Hepatocyte (in vitro differentiated cells): ENCODE measurements at regions not wholly inside any gene's neighbourhood (a gene's known extent, or its start where the extent isn't known, plus 50 kb on each side); places are given as distances from the start of the nearest gene placed in this dataset.

Source experiments
- DNase-seq: peaks from one replicate; pipeline ENCODE4 v3.0.0-alpha.2; 2016; ENCODE audit warnings: low spot score
- H2AFZ ChIP-seq: fragments of 200-600 bp; sonication (generic); 2 replicates; pipeline ENCODE4 v1.6.0; 2016; ENCODE audit warnings: antibody characterized with exemption, mild to moderate bottlenecking
- H3K27ac ChIP-seq: fragments of 200-600 bp; sonication (generic); 2 replicates; pipeline ENCODE4 v1.5.1; 2016; ENCODE audit warnings: mild to moderate bottlenecking
- H3K27me3 ChIP-seq: fragments of 200-600 bp; sonication (generic); 2 replicates; pipeline ENCODE4 v1.6.1; 2016
- H3K36me3 ChIP-seq: fragments of 200-600 bp; sonication (generic); replicated peaks from 2 replicates; pipeline ENCODE4 v1.5.1; 2016; ENCODE audit warnings: low read depth; ENCODE audit not compliant: insufficient read depth
- H3K4me1 ChIP-seq: fragments of 200-600 bp; sonication (generic); 2 replicates; pipeline ENCODE4 v1.5.1; 2016; ENCODE audit warnings: mild to moderate bottlenecking, moderate library complexity; ENCODE audit not compliant: insufficient read depth
- H3K4me2 ChIP-seq: fragments of 200-600 bp; sonication (generic); 2 replicates; pipeline ENCODE4 v1.6.0; 2016
- H3K4me3 ChIP-seq: fragments of 200-600 bp; sonication (generic); 2 replicates; pipeline ENCODE4 v1.5.1; 2016; ENCODE audit warnings: mild to moderate bottlenecking
- H3K79me2 ChIP-seq: fragments of 200-600 bp; sonication (generic); 2 replicates; pipeline ENCODE4 v1.6.0; 2017; ENCODE audit warnings: mild to moderate bottlenecking
- H3K9me2 ChIP-seq: fragments of 200-600 bp; sonication (generic); replicated peaks from 2 replicates; pipeline ENCODE4 v1.6.0; 2017; ENCODE audit warnings: mild to moderate bottlenecking; ENCODE audit not compliant: insufficient read depth
- H3K9me3 ChIP-seq: fragments of 200-600 bp; sonication (generic); 2 replicates; pipeline ENCODE4 v1.5.1; 2016; ENCODE audit warnings: low read depth, mild to moderate bottlenecking
- H4K20me1 ChIP-seq: fragments of 200-600 bp; sonication (generic); 2 replicates; pipeline ENCODE4 v1.6.0; 2016; ENCODE audit warnings: mild to moderate bottlenecking; ENCODE audit not compliant: insufficient read depth, poor library complexity, severe bottlenecking
- EZH2 ChIP-seq: fragments of 200-600 bp; sonication (generic); IDR thresholded peaks from 2 replicates; pipeline ENCODE4 v1.6.1; 2016; ENCODE audit warnings: antibody characterized with exemption, mild to moderate bottlenecking, borderline replicate concordance
- EZH2phosphoT487 ChIP-seq: fragments of 200-600 bp; sonication (generic); IDR thresholded peaks from one replicate; pipeline ENCODE4 v1.6.1; 2018; ENCODE audit warnings: antibody characterized with exemption, mild to moderate bottlenecking, low read depth, moderate library complexity; ENCODE audit not compliant: unreplicated experiment, severe bottlenecking
- WGBS: methylation state at CpG from one replicate; pipeline ENCODE4 v1.1.6; 2016; ENCODE audit warnings: low lambda C conversion rate; ENCODE audit errors: missing lambda C conversion rate; 5-methylcytosine and 5-hydroxymethylcytosine counted together
- TF ChIP-seq, protein P1 (sequence below): fragments of 200-600 bp; sonication (generic); IDR thresholded peaks from 2 replicates; pipeline ENCODE4 v1.5.1; 2016; ENCODE audit warnings: antibody characterized with exemption, mild to moderate bottlenecking; ENCODE audit not compliant: poor library complexity

DNA sequence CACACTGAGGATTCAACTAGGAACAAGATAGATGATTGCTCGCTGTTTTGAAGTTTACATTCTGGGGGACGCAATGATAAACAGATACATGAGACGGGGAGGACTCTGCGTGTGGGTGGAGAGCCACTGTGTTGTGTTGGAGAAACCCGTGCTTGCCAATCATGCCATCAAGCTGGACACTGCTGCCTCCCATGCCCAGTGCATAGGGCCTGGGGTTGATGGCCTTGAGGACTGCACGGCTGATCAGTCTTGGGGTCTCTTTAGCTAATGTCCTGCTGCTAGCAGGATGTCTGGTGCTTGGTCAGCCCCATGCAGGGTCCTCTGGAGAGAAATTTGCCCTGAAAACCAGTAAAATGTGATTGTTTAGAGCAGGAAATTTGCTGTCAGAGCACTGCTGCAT, 221.2 kb upstream of the B3GAT1 start:
- Histone ChIP-seq H3K27ac (no peak overlapping the region), H3K27me3 (peaks cover 2% of the 10 kb centered on the region), H4K20me1 (no peaks in the 10 kb centered on the region), H3K4me3 (no peak overlapping the region), H3K4me2 (no peak overlapping the region), H3K4me1 (no peaks in the 10 kb centered on the region), H2AFZ (no peak overlapping the region), H3K9me2 (no peaks in the 10 kb centered on the region), H3K79me2 (no peaks in the 10 kb centered on the region), H3K9me3 (no peaks in the 10 kb centered on the region), H3K36me3 (no peaks in the 10 kb centered on the region)
- TF ChIP-seq EZH2phosphoT487 (no peak), EZH2 (no peak)
- TF ChIP-seq, protein P1, sequence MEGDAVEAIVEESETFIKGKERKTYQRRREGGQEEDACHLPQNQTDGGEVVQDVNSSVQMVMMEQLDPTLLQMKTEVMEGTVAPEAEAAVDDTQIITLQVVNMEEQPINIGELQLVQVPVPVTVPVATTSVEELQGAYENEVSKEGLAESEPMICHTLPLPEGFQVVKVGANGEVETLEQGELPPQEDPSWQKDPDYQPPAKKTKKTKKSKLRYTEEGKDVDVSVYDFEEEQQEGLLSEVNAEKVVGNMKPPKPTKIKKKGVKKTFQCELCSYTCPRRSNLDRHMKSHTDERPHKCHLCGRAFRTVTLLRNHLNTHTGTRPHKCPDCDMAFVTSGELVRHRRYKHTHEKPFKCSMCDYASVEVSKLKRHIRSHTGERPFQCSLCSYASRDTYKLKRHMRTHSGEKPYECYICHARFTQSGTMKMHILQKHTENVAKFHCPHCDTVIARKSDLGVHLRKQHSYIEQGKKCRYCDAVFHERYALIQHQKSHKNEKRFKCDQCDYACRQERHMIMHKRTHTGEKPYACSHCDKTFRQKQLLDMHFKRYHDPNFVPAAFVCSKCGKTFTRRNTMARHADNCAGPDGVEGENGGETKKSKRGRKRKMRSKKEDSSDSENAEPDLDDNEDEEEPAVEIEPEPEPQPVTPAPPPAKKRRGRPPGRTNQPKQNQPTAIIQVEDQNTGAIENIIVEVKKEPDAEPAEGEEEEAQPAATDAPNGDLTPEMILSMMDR = no peak
- 86% methylated on average over 6 of the region's 6 CpGs for WGBS
- DNase-seq = no peak

DNA sequence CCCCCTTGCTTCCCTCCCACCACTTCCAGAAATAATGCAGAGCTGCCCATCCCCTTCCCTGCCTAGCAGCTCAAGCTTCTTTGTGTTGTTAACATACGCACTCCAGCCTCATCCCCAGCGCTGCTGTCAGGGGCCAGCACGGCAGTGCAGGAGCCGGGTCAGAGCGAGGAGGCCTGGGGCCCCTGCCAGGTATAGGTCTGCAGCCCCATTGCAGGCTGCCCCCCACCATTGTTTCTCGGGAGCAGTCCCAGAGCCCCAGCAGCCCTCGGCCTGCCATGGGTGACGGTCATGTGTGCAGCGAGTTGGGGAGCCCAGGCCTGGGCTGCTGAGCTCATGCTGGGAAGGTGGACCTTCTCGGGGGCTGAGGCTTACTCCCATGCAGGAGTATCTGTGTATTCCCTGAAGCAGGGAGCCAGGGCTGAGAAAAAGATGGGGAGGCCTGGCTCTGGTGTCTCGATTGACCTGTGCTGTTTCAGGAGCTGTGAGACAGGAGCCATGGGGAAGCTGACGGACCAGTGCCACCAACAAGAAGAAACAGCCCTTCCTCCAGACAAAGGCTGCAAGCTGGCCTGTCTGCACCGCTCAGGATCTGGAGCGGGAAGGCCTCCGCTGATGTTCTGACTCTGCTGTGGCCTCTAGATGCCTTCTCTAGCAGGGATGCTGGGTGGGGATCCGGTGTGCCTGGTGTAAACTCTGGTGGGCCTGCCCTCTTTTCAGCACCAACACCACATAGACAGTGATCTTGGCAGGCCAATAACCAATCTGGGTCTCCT, 220.5 kb upstream of the B3GAT1 start:
- H3K4me3 ChIP-seq = no peak overlapping the region
- no peak overlapping the region for H3K27ac ChIP-seq
- TF ChIP-seq EZH2phosphoT487 (no peak), EZH2 (no peak)
- TF ChIP-seq, protein P1 = no peak
- 86% methylated on average over 16 of the region's 16 CpGs for WGBS
- H3K27me3 ChIP-seq = peaks cover 5% of the 10 kb centered on the region
- no peaks in the 10 kb centered on the region for H3K4me1 ChIP-seq
- no peak overlapping the region for H3K4me2 ChIP-seq
- H3K9me2 ChIP-seq = no peaks in the 10 kb centered on the region
- no peaks in the 10 kb centered on the region for H3K9me3 ChIP-seq
- no peak for DNase-seq
- H3K36me3 ChIP-seq = no peaks in the 10 kb centered on the region
- no peaks in the 10 kb centered on the region for H3K79me2 ChIP-seq
- H2AFZ ChIP-seq = no peak overlapping the region
- H4K20me1 ChIP-seq = no peaks in the 10 kb centered on the region

DNA sequence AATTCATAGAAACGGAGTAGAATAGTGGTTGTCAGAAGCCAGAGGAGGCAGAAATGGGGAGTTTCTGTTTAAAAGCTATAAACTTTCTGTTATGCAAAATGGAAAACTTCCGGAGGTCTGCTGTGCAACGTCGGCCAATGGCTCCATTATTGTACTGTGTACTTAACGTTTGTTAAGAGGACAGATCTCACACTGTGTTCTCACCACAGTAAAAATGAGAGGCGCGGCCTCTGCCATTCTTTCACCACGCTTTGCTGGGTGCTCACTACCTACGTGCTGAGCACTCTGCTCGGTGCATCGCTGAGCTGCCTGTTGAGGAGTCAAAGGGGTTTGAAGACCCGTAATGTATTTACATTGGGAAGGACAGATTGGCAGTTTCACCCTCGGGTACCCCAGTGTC, 218.8 kb upstream of the B3GAT1 start:
- Histone ChIP-seq H2AFZ (no peak overlapping the region), H3K79me2 (no peaks in the 10 kb centered on the region), H3K27ac (no peak overlapping the region), H3K27me3 (peaks cover 5% of the 10 kb centered on the region), H3K9me2 (no peaks in the 10 kb centered on the region), H3K4me3 (no peak overlapping the region), H3K36me3 (no peaks in the 10 kb centered on the region), H3K9me3 (no peaks in the 10 kb centered on the region), H3K4me1 (no peaks in the 10 kb centered on the region), H4K20me1 (no peaks in the 10 kb centered on the region), H3K4me2 (no peak overlapping the region)
- DNase-seq = no peak
- WGBS = 90% methylated on average over 13 of the region's 13 CpGs
- TF ChIP-seq, protein P1 = no peak
- TF ChIP-seq EZH2phosphoT487 = no peak
- TF ChIP-seq EZH2 = no peak

DNA sequence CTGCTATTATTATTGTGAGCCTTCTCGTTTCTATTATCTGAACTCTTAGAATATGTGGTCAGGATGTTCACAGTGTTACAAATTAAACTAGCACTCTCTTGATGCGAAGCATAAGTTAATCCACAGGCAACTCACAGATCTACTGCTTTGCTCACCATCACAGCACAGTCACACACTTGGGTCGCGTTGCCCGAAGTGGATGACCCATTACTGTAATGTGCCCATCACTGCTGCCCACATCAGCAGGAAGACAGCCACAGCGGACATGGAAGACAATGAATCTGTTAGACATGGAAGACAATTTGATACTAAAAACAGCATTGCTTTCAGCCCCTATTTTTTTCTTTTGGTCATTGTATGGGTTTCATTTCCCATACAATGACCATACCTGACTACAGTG, 216.4 kb upstream of the B3GAT1 start:
- H3K36me3 ChIP-seq = no peaks in the 10 kb centered on the region
- H3K79me2 ChIP-seq = no peaks in the 10 kb centered on the region
- no peaks in the 10 kb centered on the region for H3K9me2 ChIP-seq
- H3K9me3 ChIP-seq = no peaks in the 10 kb centered on the region
- no peak for DNase-seq
- no peak overlapping the region for H3K27ac ChIP-seq
- H3K4me1 ChIP-seq = no peaks in the 10 kb centered on the region
- peaks cover 5% of the 10 kb centered on the region for H3K27me3 ChIP-seq
- H3K4me3 ChIP-seq = no peak overlapping the region
- TF ChIP-seq, protein P1 = no peak
- no peak for TF ChIP-seq EZH2
- no peak for TF ChIP-seq EZH2phosphoT487
- no peaks in the 10 kb centered on the region for H4K20me1 ChIP-seq
- no peak overlapping the region for H2AFZ ChIP-seq
- no peak overlapping the region for H3K4me2 ChIP-seq
- 89% methylated on average over 6 of the region's 6 CpGs for WGBS
